BJ (cell line): ENCODE measurements at regions not wholly inside any gene's neighbourhood (a gene's known extent, or its start where the extent isn't known, plus 50 kb on each side); places are given as distances from the start of the nearest gene placed in this dataset.

Source experiments
- CTCF ChIA-PET: fragments of 350-600 bp; formaldehyde crosslinking; extraction: SDS; loops from one replicate; lab custom pipeline; 2021; ENCODE audit warnings: antibody characterized with exemption, inconsistent platforms; lab: Yijun Ruan, JAX
- POLR2A ChIA-PET: fragments of 300-600 bp; sonication (Branson Sonifier 250); formaldehyde crosslinking; extraction: SDS; loops from one replicate; lab custom pipeline; 2021; ENCODE audit warnings: antibody characterized with exemption; lab: Charles Lee
- DNase-seq: peaks from one replicate; pipeline ENCODE4 v3.0.0-alpha.2; 2011; ENCODE audit warnings: low read depth
- H3K27me3 ChIP-seq: 2 replicates; pipeline ENCODE4 v1.6.0; 2011; ENCODE audit warnings: low read length; ENCODE audit not compliant: control insufficient read depth, insufficient read depth
- H3K36me3 ChIP-seq: 2 replicates; pipeline ENCODE4 v1.5.1; 2011; ENCODE audit warnings: low read length; ENCODE audit not compliant: control insufficient read depth, insufficient read depth
- H3K4me3 ChIP-seq: 2 replicates; pipeline ENCODE4 v1.5.1; 2011; ENCODE audit warnings: low read depth, mild to moderate bottlenecking, control low read depth, low read length
- TF ChIP-seq, protein P1 (sequence below): IDR thresholded peaks from 2 replicates; pipeline ENCODE4 v1.5.1; 2011; ENCODE audit warnings: low read depth, mild to moderate bottlenecking, control low read depth, inconsistent platforms, low read length, moderate library complexity; ENCODE audit not compliant: insufficient read depth

GRCh38 chr1:115538579-115538978, 103.2 kb upstream of the VANGL1 start:
- Histone ChIP-seq H3K4me3 (no peak overlapping the region), H3K27me3 (no peaks in the 10 kb centered on the region), H3K36me3 (no peaks in the 10 kb centered on the region)
- ChIA-PET POLR2A (no interaction called here), CTCF (interaction anchor here (0.6 to 1.0 kb wide), 3 partner anchors 57 to 427 kb away, joined by 3 to 4 read pairs (median 3); no protein-coding TSS in a partner anchor)
- no peak for DNase-seq
- TF ChIP-seq, protein P1, sequence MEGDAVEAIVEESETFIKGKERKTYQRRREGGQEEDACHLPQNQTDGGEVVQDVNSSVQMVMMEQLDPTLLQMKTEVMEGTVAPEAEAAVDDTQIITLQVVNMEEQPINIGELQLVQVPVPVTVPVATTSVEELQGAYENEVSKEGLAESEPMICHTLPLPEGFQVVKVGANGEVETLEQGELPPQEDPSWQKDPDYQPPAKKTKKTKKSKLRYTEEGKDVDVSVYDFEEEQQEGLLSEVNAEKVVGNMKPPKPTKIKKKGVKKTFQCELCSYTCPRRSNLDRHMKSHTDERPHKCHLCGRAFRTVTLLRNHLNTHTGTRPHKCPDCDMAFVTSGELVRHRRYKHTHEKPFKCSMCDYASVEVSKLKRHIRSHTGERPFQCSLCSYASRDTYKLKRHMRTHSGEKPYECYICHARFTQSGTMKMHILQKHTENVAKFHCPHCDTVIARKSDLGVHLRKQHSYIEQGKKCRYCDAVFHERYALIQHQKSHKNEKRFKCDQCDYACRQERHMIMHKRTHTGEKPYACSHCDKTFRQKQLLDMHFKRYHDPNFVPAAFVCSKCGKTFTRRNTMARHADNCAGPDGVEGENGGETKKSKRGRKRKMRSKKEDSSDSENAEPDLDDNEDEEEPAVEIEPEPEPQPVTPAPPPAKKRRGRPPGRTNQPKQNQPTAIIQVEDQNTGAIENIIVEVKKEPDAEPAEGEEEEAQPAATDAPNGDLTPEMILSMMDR: no peak

GRCh38 chr1:115537415-115537814, 104.4 kb upstream of the VANGL1 start:
- ChIA-PET CTCF (interaction anchor here (0.7 kb wide), 1 partner anchor 583 kb away, joined by 3 read pairs; no protein-coding TSS in a partner anchor), POLR2A (interaction anchor here (0.7 kb wide), 1 partner anchor 232 kb away, joined by 3 read pairs; no protein-coding TSS in a partner anchor)
- Histone ChIP-seq H3K27me3 (no peaks in the 10 kb centered on the region), H3K36me3 (no peaks in the 10 kb centered on the region), H3K4me3 (no peak overlapping the region)
- DNase-seq: no peak
- TF ChIP-seq, protein P1: no peak

DNA sequence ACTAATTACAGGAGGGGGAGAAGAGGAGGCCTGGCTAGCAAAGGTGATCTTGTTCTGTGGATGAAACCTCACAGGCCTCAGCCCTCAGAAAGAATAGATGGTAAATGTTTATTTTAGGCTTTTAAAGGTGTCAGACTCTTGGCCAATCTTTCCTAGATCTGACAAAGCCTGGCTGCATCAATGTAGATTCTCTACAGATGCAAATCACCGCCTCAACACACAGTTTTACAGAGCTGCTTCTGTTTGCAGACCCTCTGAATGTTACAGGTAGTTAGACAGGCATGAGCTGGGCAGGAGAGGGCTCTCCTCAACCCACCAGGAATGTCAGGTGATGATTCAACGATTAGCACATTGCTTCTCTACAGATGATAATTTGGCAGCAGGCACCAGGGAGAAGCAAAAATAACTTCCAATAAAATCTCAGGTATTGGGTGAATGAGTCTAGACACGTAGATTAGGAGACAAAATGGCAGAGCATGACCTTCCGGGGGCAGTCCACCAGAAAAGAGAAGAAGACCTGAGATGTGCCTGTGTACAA, 105.4 kb upstream of the VANGL1 start:
- ChIA-PET CTCF (no interaction called here), POLR2A (no interaction called here)

DNA sequence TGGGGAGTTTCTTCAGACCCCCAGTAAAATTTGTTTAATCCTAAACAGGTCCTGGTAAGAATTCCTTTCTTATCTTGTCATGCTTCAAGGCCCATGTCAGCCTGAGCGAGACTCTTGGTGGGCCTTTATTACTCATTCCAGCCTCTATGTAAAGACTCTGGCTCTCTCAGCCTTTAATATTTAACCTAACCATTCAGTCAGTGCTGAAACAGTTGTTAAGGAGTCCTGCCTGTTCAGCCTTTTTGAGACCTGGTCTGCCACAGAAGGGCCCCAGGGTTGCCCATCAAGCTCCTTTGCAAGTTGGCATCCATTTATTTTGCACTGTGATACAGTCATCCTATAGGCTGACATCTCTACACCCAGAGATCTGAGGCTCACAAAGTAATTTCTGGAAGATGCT, 107.7 kb upstream of the VANGL1 start:
- no peak overlapping the region for H3K4me3 ChIP-seq
- ChIA-PET POLR2A (no interaction called here), CTCF (interaction anchor here (0.7 to 1.5 kb wide), 5 partner anchors 9 to 62 kb away, joined by 3 to 5 read pairs (median 3); no protein-coding TSS in a partner anchor)
- no peaks in the 10 kb centered on the region for H3K27me3 ChIP-seq
- H3K36me3 ChIP-seq: no peaks in the 10 kb centered on the region
- TF ChIP-seq, protein P1: no peak
- no peak for DNase-seq

More for the DNA sequence above, 105.4 kb upstream of the VANGL1 start:
- TF ChIP-seq, protein P1: no peak
- Histone ChIP-seq H3K36me3 (no peaks in the 10 kb centered on the region), H3K4me3 (no peak overlapping the region), H3K27me3 (no peaks in the 10 kb centered on the region)
- DNase-seq: no peak

- DNase-seq: no peak
- Histone ChIP-seq H3K36me3 (no peaks in the 10 kb centered on the region), H3K4me3 (no peak overlapping the region), H3K27me3 (no peaks in the 10 kb centered on the region)
- POLR2A ChIA-PET: no interaction called here
- CTCF ChIA-PET: no interaction called here
- TF ChIP-seq, protein P1: no peak
Observed at GRCh38 chr1:115531631-115532264, 110.0 kb upstream of the VANGL1 start.
